ENCODE measurements at regions not wholly inside any gene's neighbourhood (a gene's known extent, or its start where the extent isn't known, plus 50 kb on each side); places are given as distances from the start of the nearest gene placed in this dataset.
A peak's percentile ranks its signal among the peaks of the same experiment; 100 is the strongest.
"Not testable (repeated sequence)": the region's sequence is repeated elsewhere in the genome, so short reads cannot be mapped to it uniquely, and the experiment has no call there.

- TF ChIP-seq ZFX (IDR thresholded peaks at IDR 0.05; ENCODE audit: borderline replicate concordance) (no peak), CTCF (IDR thresholded peaks at IDR 0.05) (no peak)
- H3K27ac ChIP-seq: no peak overlapping the region
These were observed 82.6 kb downstream of the NENF start for GRCh38 chr1:212515329-212515760.

GRCh38 chr1:212516012-212516411, 83.3 kb downstream of the NENF start:
- H3K27ac ChIP-seq: not testable (repeated sequence)

GRCh38 chr1:212518188-212519054, 85.7 kb downstream of the NENF start:
- TF ChIP-seq ZFX (IDR thresholded peaks at IDR 0.05; ENCODE audit: borderline replicate concordance) (no peak), CTCF (IDR thresholded peaks at IDR 0.05) (no peak)

GRCh38 chr1:212519131-212519530, 86.4 kb downstream of the NENF start:
- H3K27ac ChIP-seq: no peak overlapping the region
- TF ChIP-seq ZFX (IDR thresholded peaks at IDR 0.05; ENCODE audit: borderline replicate concordance) (no peak), CTCF (IDR thresholded peaks at IDR 0.05) (no peak)

More at GRCh38 chr1:212518188-212519054, 85.7 kb downstream of the NENF start:
- peak overlapping the region; percentile 35; the same call in 1 of the 2 replicates for H3K27ac ChIP-seq

- TF ChIP-seq ZFX (IDR thresholded peaks at IDR 0.05; ENCODE audit: borderline replicate concordance) (no peak), CTCF (IDR thresholded peaks at IDR 0.05) (no peak)
- no peak overlapping the region for H3K27ac ChIP-seq
These were observed 87.6 kb downstream of the NENF start for GRCh38 chr1:212520299-212520698.

GRCh38 chr1:212520746-212521145, 87.8 kb upstream of the ATF3 start:
- no peak overlapping the region for H3K27ac ChIP-seq
- no peak for TF ChIP-seq ZFX (IDR thresholded peaks at IDR 0.05; ENCODE audit: borderline replicate concordance)
- TF ChIP-seq CTCF (IDR thresholded peaks at IDR 0.05): no peak

- H3K27ac ChIP-seq: no peak overlapping the region
- no peak for TF ChIP-seq ZFX (IDR thresholded peaks at IDR 0.05; ENCODE audit: borderline replicate concordance)
- TF ChIP-seq CTCF (IDR thresholded peaks at IDR 0.05): no peak
These were observed 83.0 kb upstream of the ATF3 start for GRCh38 chr1:212525479-212526110.
